HG02623 (cell line): ENCODE measurements at regions not wholly inside any gene's neighbourhood (a gene's known extent, or its start where the extent isn't known, plus 50 kb on each side); places are given as distances from the start of the nearest gene placed in this dataset.

Experiments
- ATAC-seq: cut with Tn5 transposase; IDR thresholded peaks from one replicate; pipeline ENCODE4 v1.9.1; 2021; ENCODE audit warnings: moderate library complexity; ENCODE audit not compliant: unreplicated experiment

GRCh38 chr3:106719077-106719476 lies 658.2 kb upstream of the CCDC54 start:
- ATAC-seq = no peak

- no peak for ATAC-seq
Observed at GRCh38 chr3:106719583-106719982, 657.7 kb upstream of the CCDC54 start.

- ATAC-seq = no peak
Observed at GRCh38 chr3:106720510-106720909, 656.7 kb upstream of the CCDC54 start.

GRCh38 chr3:106725566-106725965 lies 651.7 kb upstream of the CCDC54 start:
- ATAC-seq = no peak

- no peak for ATAC-seq
Observed at GRCh38 chr3:106728315-106729098, 648.7 kb upstream of the CCDC54 start.

GRCh38 chr3:106729481-106729880 lies 647.8 kb upstream of the CCDC54 start:
- ATAC-seq = no peak

GRCh38 chr3:106731230-106731629 lies 646.0 kb upstream of the CCDC54 start:
- no peak for ATAC-seq

- no peak for ATAC-seq
Observed at GRCh38 chr3:106734712-106735111, 642.5 kb upstream of the CCDC54 start.

GRCh38 chr3:106737265-106737664 lies 640.0 kb upstream of the CCDC54 start:
- no peak for ATAC-seq

- ATAC-seq = no peak
Observed at GRCh38 chr3:106740116-106740515, 637.1 kb upstream of the CCDC54 start.

- no peak for ATAC-seq
Observed at GRCh38 chr3:106745344-106746168, 631.7 kb upstream of the CCDC54 start.

GRCh38 chr3:106746286-106746685 lies 631.0 kb upstream of the CCDC54 start:
- no peak for ATAC-seq

- ATAC-seq = no peak
Observed at GRCh38 chr3:106748472-106749262, 628.6 kb upstream of the CCDC54 start.

GRCh38 chr3:106750092-106750491 lies 627.1 kb upstream of the CCDC54 start:
- ATAC-seq = no peak

- ATAC-seq = no peak
Observed at GRCh38 chr3:106755336-106755735, 621.9 kb upstream of the CCDC54 start.

- no peak for ATAC-seq
Observed at GRCh38 chr3:106756901-106757300, 620.3 kb upstream of the CCDC54 start.

GRCh38 chr3:106758459-106758858 lies 618.8 kb upstream of the CCDC54 start:
- no peak for ATAC-seq

GRCh38 chr3:106759731-106760130 lies 617.5 kb upstream of the CCDC54 start:
- ATAC-seq = no peak

- ATAC-seq = no peak
Observed at GRCh38 chr3:106765342-106765741, 611.9 kb upstream of the CCDC54 start.

GRCh38 chr3:106768941-106769480 lies 608.2 kb upstream of the CCDC54 start:
- no peak for ATAC-seq

GRCh38 chr3:106773795-106774194 lies 603.4 kb upstream of the CCDC54 start:
- ATAC-seq = no peak
